ENCODE measurements at regions not wholly inside any gene's neighbourhood (a gene's known extent, or its start where the extent isn't known, plus 50 kb on each side); places are given as distances from the start of the nearest gene placed in this dataset.

DNA sequence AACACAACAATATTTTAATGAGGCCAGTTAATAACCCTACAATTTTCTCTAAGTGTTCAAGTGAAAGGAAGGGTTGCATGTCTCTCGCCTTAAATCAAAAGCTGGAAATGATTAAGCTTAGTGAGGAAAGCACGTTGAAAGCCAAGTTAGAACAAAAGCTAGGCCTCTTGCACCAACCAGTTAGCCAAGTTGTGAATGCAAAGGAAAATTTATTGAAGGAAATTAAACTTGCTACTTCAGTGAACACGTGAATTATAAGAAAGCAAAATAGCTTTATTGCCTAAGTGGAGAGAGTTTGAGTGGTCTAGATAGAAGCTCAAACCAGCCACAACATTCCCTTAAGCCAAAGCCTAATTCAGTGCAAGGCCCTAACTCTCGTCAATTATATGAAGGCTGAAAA is 135.6 kb downstream of the DUSP10 start:
- H3K36me3 ChIP-seq (ENCODE audit: insufficient read depth, low read length), result no peaks in the 10 kb centered on the region
- H3K4me3 ChIP-seq (ENCODE audit: low read length), result no peak overlapping the region
- H3K79me2 ChIP-seq (replicated peaks; ENCODE audit: insufficient read depth, low read length), result no peaks in the 10 kb centered on the region
- no peak overlapping the region for H3K4me2 ChIP-seq (ENCODE audit: low read length)
- TF ChIP-seq, protein P1, sequence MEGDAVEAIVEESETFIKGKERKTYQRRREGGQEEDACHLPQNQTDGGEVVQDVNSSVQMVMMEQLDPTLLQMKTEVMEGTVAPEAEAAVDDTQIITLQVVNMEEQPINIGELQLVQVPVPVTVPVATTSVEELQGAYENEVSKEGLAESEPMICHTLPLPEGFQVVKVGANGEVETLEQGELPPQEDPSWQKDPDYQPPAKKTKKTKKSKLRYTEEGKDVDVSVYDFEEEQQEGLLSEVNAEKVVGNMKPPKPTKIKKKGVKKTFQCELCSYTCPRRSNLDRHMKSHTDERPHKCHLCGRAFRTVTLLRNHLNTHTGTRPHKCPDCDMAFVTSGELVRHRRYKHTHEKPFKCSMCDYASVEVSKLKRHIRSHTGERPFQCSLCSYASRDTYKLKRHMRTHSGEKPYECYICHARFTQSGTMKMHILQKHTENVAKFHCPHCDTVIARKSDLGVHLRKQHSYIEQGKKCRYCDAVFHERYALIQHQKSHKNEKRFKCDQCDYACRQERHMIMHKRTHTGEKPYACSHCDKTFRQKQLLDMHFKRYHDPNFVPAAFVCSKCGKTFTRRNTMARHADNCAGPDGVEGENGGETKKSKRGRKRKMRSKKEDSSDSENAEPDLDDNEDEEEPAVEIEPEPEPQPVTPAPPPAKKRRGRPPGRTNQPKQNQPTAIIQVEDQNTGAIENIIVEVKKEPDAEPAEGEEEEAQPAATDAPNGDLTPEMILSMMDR (IDR thresholded peaks at IDR 0.05; ENCODE audit: poor library complexity, severe bottlenecking), result no peak
- no peak for TF ChIP-seq RAD21 (conservative IDR thresholded peaks at IDR 0.05)
- no peak for TF ChIP-seq EZH2 (IDR thresholded peaks at IDR 0.05; ENCODE audit: borderline replicate concordance, insufficient read depth, low read length, poor library complexity, severe bottlenecking)
- TF ChIP-seq MXI1 (conservative IDR thresholded peaks at IDR 0.05; ENCODE audit: poor library complexity, severe bottlenecking), result no peak
- H3F3A ChIP-seq (ENCODE audit: insufficient read depth, low read length, poor library complexity, severe bottlenecking), result no peaks in the 10 kb centered on the region
- H3K9ac ChIP-seq (ENCODE audit: low read length), result no peak overlapping the region
- no peak overlapping the region for H3K27ac ChIP-seq (ENCODE audit: low read length)
- H3K27me3 ChIP-seq (ENCODE audit: insufficient read depth, low read depth, low read length), result no peaks in the 10 kb centered on the region
- no peak overlapping the region for H2AFZ ChIP-seq (ENCODE audit: low read depth, low read length)
- H3K9me2 ChIP-seq (ENCODE audit: insufficient read depth, low read length), result no peaks in the 10 kb centered on the region
- H4K20me1 ChIP-seq (ENCODE audit: insufficient read depth), result no peaks in the 10 kb centered on the region
- no peaks in the 10 kb centered on the region for H3K9me3 ChIP-seq (ENCODE audit: low read length)

DNA sequence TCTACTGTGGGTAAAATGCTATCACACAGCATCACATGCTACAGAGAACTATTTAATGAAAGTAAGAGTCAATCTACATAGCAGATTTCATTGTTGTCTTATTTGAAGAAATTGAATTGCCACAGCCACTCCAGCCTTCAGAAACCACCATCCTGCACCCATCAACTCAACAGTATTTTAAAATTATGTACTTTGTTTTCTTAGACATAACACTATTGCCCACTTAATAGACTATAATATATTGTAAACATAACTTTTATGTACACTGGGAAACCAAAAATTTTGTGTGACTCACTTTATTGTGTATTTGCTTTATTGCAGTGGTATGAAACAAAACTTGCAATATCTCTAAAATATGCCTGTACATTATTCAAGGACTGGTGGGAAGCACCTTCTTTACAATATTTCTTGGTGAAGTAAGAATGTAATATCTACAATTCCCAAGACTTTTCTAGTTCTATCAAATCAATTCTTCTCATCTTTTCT is 133.0 kb downstream of the DUSP10 start:
- Histone ChIP-seq H3K4me3 (ENCODE audit: low read length) (no peak overlapping the region), H3K27ac (ENCODE audit: low read length) (no peak overlapping the region), H3K36me3 (ENCODE audit: insufficient read depth, low read length) (no peaks in the 10 kb centered on the region), H3K79me2 (replicated peaks; ENCODE audit: insufficient read depth, low read length) (no peaks in the 10 kb centered on the region), H3K27me3 (ENCODE audit: insufficient read depth, low read depth, low read length) (no peaks in the 10 kb centered on the region), H3K9me2 (ENCODE audit: insufficient read depth, low read length) (no peaks in the 10 kb centered on the region), H3K4me2 (ENCODE audit: low read length) (no peak overlapping the region), H2AFZ (ENCODE audit: low read depth, low read length) (no peak overlapping the region), H3K9ac (ENCODE audit: low read length) (no peak overlapping the region), H4K20me1 (ENCODE audit: insufficient read depth) (no peaks in the 10 kb centered on the region), H3K9me3 (ENCODE audit: low read length) (no peaks in the 10 kb centered on the region), H3F3A (ENCODE audit: insufficient read depth, low read length, poor library complexity, severe bottlenecking) (no peaks in the 10 kb centered on the region)
- TF ChIP-seq RAD21 (conservative IDR thresholded peaks at IDR 0.05), result no peak
- no peak for TF ChIP-seq EZH2 (IDR thresholded peaks at IDR 0.05; ENCODE audit: borderline replicate concordance, insufficient read depth, low read length, poor library complexity, severe bottlenecking)
- no peak for TF ChIP-seq EP300 (conservative IDR thresholded peaks at IDR 0.05; ENCODE audit: poor library complexity, severe bottlenecking)
- TF ChIP-seq MXI1 (conservative IDR thresholded peaks at IDR 0.05; ENCODE audit: poor library complexity, severe bottlenecking), result no peak
- no peak for TF ChIP-seq REST (IDR thresholded peaks at IDR 0.05; ENCODE audit: borderline replicate concordance)
- TF ChIP-seq TAF1 (IDR thresholded peaks at IDR 0.05; ENCODE audit: low read depth), result no peak
- TF ChIP-seq, protein P1 (IDR thresholded peaks at IDR 0.05; ENCODE audit: poor library complexity, severe bottlenecking), result no peak
- TF ChIP-seq SMC3 (conservative IDR thresholded peaks at IDR 0.05; ENCODE audit: poor library complexity), result no peak
- no peak for TF ChIP-seq POLR2AphosphoS5 (IDR thresholded peaks at IDR 0.05)
